Superior temporal gyrus (tissue), 1 donor: ENCODE measurements at regions not wholly inside any gene's neighbourhood (a gene's known extent, or its start where the extent isn't known, plus 50 kb on each side); places are given as distances from the start of the nearest gene placed in this dataset.
"Not testable (repeated sequence)": the region's sequence is repeated elsewhere in the genome, so short reads cannot be mapped to it uniquely, and the experiment has no call there.

Experiments
- DNase-seq: peaks from one replicate; pipeline ENCODE4 v3.0.0-alpha.2; 2016; ENCODE audit errors: extremely low spot score

DNA sequence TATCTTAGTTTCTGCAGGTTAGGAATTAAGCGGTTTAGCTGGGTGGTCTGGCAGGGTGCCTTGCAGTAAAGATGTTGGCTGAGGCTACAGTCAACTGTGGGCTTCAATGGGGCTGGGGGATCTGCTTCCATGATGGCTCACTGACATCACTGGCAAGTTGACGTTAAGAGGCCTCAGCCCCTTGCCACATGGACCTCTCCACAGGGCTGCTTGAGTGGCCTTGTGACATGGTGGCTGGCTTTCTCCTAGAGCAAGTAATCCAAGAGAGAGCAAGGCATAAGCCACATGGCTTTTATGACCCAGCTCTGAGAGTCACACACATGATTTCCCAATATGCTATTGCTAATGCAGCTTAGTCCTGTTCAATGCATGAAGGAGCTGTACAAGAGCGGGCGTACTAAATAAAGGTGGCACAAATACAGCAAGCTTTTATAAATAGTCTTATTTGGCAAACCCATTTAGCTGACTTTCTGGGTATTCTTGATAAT, 109.1 kb downstream of the SEPTIN7 start:
- no peak for DNase-seq

DNA sequence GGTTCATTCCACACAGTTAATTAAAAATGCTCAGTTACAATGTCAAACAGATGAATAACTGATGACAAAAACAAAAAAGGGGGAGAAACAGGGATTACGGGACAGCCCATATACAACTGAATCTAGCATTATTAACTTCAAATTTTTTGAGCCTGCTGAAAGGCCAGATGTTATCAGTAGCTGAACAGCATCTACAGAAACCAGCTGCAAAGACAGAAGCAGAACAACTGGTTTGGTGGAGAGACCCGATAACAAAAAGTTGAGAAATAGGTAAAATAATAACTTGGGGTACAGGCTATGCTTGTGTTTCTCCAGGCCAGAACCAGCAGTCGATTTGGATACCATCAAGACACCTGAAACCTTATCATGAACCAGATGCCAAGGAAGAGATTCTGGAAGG, 109.8 kb downstream of the SEPTIN7 start:
- DNase-seq: not testable (repeated sequence)

DNA sequence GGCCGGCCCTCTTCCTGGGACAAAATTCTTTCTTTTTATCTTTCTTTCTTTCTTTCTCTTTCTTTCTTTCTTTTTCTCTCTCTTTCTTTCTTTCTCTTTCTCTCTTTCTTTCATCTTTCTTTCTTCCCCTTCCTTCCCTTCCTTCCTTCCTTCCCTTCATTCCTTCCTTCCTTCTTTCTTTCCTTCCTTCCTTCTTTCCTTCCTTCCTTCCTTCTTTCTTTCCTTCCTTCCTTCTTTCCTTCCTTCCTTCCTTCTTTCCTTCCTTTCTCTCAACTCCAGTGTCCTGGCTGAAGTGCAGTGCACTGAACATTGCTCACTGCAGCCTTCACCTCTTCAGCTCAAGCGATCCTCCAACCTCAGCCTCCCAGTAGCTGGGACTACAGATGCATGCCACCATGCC, 112.5 kb downstream of the SEPTIN7 start:
- DNase-seq: not testable (repeated sequence)

DNA sequence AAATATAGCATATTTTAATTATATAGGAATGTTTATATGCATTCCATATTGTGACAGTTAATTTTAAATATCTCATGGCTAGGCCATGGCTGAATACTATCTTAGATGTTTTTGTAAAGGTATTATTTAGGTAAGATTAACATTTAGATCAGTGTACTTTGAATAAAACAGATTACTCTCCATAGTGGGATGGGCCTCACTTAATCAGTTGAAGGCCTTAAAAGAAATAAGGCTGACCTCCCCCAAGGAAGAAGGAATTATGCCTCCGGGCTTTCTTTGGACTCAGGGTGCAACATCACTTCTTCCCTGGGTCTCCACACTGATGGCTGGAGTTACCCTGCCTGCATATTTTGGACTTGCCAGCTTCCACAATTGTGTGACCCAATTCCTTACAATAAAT, 113.4 kb downstream of the SEPTIN7 start:
- not testable (repeated sequence) for DNase-seq

DNA sequence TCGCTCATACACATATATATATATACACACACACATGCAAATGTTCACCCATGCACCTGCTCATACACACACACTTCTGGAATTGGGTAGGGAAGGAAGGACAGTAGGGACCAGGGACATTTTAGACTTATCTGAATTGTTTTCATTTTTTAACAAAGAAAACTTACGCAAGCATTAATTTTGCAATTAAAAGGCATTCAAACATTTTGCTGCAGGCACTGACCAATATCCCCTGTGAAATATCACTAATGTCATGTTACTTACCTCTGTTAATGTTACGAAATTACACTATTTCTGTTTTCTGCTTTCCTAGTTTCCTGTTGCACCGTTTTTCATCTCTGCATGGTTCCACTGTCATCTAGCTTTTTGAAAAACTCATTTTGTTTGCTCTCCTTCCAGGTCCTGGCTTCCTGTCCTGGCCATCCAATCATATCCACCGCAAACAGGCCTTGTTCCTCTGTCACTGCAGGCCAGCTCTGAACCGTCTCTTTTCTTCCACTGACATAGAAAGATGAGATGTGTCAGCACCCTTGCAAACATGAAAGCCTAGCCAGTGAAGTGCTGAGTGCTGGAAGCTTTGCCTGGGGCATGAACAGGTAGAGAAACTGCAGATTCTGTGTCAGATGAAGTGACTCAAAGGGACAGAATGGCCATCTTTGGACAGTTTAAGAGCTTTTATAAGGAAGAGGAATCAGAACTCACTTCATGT, 114.5 kb downstream of the SEPTIN7 start:
- not testable (repeated sequence) for DNase-seq

GRCh38 chr7:35918217-35918616, 117.4 kb downstream of the SEPTIN7 start:
- DNase-seq: not testable (repeated sequence)

- not testable (repeated sequence) for DNase-seq
Observed at GRCh38 chr7:35919607-35920006, 118.8 kb downstream of the SEPTIN7 start.

GRCh38 chr7:35921338-35921737, 120.5 kb downstream of the SEPTIN7 start:
- DNase-seq: not testable (repeated sequence)

- not testable (repeated sequence) for DNase-seq
Observed at GRCh38 chr7:35924668-35925067, 123.8 kb downstream of the SEPTIN7 start.

GRCh38 chr7:35926966-35927365, 126.1 kb downstream of the SEPTIN7 start:
- not testable (repeated sequence) for DNase-seq

DNA sequence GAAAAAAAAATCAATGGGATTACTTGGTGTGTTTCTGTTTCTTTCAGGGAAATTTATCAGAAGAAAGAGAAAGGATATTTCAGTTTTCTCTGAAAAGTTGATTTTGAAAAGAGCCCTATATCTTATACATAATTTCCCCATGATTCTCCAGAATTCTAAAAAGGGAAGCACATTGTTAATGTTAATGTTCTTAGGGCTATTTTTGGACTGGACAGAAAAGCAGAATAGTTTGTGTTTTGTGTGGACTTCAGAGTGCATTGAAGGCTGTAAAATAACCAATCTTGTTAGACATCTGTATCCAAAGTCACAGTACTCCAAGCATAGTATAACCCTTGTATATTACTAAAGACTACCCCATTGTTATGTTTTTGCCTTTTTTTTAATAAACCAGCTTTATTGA, 130.3 kb downstream of the SEPTIN7 start:
- DNase-seq: not testable (repeated sequence)

DNA sequence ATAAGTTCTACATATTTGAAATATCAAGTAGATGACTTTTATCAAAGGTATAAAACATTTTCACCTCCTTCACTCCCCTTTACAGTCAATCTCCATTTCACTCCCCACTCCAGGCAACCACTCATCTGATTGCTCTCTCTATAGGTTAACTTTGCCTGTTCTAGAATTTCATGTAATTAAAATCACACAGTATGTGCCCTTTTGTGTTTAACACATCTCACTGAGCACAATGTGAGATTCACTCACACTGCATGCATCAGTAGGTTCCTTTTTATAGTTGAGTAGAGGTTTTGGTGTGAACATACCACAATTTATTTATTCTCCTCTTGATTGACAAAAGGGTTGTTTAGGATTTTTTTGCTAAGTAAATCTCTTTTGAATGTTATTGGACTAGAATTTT, 130.7 kb downstream of the SEPTIN7 start:
- not testable (repeated sequence) for DNase-seq

GRCh38 chr7:35940695-35941094, 139.8 kb downstream of the SEPTIN7 start:
- not testable (repeated sequence) for DNase-seq

DNA sequence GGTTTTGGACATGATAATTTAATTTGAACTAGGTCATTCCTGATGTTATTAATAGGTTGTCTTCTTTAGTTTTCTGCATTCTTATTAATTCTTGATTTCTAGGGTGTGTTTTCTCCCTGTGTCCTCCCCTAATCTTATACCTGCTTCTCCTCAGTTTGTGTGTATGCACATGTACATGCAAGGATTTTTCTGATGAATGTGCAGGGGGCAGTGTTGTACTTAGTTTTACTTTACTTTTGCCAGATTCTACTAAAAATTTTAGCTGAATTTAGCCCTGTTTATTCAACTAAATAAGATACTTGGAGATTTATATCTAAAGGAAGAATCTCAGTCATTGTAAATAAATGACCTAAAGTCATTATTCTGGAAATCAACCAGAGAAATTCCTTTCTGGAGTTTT, 144.8 kb downstream of the SEPTIN7 start:
- not testable (repeated sequence) for DNase-seq

DNA sequence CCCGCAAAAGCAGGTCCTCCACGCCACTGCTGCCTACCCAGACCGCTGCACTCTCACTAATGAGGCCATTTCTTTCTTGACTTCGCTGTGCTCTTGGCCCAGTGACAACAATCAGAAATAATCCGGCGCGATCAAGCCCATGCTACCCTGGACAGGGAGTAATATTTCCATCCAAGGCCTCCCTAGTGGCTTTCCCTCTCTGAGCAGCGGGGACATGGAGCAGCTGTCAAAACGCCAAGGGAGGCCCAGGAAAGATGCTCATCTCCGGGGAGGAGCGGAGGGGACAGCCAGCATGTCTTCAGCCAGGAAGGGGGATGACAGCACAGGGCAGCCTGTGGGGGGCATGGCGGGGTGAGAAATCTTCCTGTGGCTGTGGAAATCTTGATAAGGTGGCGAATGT, 154.9 kb downstream of the SEPTIN7 start:
- DNase-seq: not testable (repeated sequence)

GRCh38 chr7:35956988-35957387, 156.1 kb downstream of the SEPTIN7 start:
- DNase-seq: not testable (repeated sequence)

- not testable (repeated sequence) for DNase-seq
Observed at GRCh38 chr7:35961260-35961659, 160.4 kb downstream of the SEPTIN7 start.

- not testable (repeated sequence) for DNase-seq
Observed at GRCh38 chr7:35962607-35963006, 161.8 kb downstream of the SEPTIN7 start.

GRCh38 chr7:35967366-35968139, 166.7 kb downstream of the SEPTIN7 start:
- DNase-seq: no peak

- DNase-seq: no peak
Observed at GRCh38 chr7:35968140-35968940, 167.5 kb downstream of the SEPTIN7 start.

DNA sequence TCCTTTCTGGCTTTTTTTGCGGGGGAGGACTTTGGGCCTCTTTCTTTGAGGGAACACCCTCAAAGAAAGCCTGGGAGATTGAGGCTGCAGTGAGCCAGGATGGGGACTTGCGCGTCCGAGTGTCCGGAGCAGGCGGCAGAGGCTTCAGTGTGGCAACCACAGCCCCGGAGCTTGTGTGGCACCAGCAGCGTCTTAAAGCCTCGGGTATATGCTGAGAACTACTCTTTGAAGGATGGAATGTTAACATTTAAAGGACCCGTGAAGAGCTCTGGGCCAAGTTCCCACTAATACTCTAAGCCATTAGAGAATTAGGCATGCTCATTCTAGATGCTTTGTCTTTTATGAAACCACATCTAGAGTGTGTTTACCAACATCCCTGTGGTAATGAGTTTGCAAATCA, 168.2 kb downstream of the SEPTIN7 start:
- no peak for DNase-seq

DNA sequence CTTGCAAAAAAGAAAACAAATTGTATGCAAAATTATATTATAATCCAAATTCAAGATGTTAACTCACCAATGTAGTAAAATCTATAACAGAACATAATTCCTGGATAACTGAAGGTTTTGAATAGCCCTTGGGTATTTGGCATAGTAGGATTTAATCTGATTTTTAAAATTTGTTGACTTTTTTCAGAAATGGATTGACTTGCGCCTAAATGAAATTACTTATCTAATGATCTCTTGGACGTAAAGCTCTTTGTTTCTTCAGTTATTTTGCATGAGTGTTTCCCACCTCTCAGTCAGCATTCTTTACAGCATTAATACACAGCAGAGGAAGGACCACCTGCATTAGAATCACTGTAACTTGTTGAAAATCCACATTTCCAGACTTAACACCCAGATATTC, 169.6 kb downstream of the SEPTIN7 start:
- no peak for DNase-seq
